ENCODE measurements at regions not wholly inside any gene's neighbourhood (a gene's known extent, or its start where the extent isn't known, plus 50 kb on each side); places are given as distances from the start of the nearest gene placed in this dataset.

- intact Hi-C loops (cut with micrococcal nuclease), result no loop called here
- ChIA-PET POLR2A (interaction anchor here (0.7 to 9.3 kb wide), 7 partner anchors 11 to 139 kb away, joined by 3 to 93 read pairs (median 6); no protein-coding TSS in a partner anchor), CTCF (interaction anchor here (1.1 to 8.4 kb wide), 2 partner anchors 11 to 36 kb away, joined by 5 to 123 read pairs; no protein-coding TSS in a partner anchor)
- no peak for TF ChIP-seq CTCF (IDR thresholded peaks at IDR 0.05; ENCODE audit: unreplicated experiment)
- H3K27ac Mint-ChIP-seq (ENCODE audit: low read depth, unreplicated experiment), result peak overlapping the region; percentile 97
- no peaks in the 10 kb centered on the region for H3K9me3 Mint-ChIP-seq (ENCODE audit: unreplicated experiment)
- no TSS peak for BruUV-seq (replicated peaks)
- H3K4me3 Mint-ChIP-seq (ENCODE audit: unreplicated experiment), result peak overlapping the region; percentile 59
- peak; percentile 97 for DNase-seq (ENCODE audit: unreplicated experiment)
- H3K27me3 Mint-ChIP-seq (ENCODE audit: insufficient read depth, unreplicated experiment), result no peaks in the 10 kb centered on the region
- H3K4me1 Mint-ChIP-seq (ENCODE audit: insufficient read depth, unreplicated experiment), result peaks cover 75% of the 10 kb centered on the region
- H3K36me3 Mint-ChIP-seq (ENCODE audit: insufficient read depth, unreplicated experiment), result peaks cover 96% of the 10 kb centered on the region
These were observed 167.3 kb upstream of the KLF14 start for GRCh38 chr7:130901209-130901783.

GRCh38 chr7:130902755-130903357 lies 168.8 kb upstream of the KLF14 start:
- no peak for DNase-seq (ENCODE audit: unreplicated experiment)
- H3K36me3 Mint-ChIP-seq (ENCODE audit: insufficient read depth, unreplicated experiment), result peaks cover 96% of the 10 kb centered on the region
- peaks cover 69% of the 10 kb centered on the region for H3K4me1 Mint-ChIP-seq (ENCODE audit: insufficient read depth, unreplicated experiment)
- no peaks in the 10 kb centered on the region for H3K9me3 Mint-ChIP-seq (ENCODE audit: unreplicated experiment)
- ChIA-PET CTCF (interaction anchor here (1.0 to 3.1 kb wide), 9 partner anchors 8 to 137 kb away, joined by 3 to 34 read pairs (median 4); no protein-coding TSS in a partner anchor), POLR2A (interaction anchor here (0.6 to 14.0 kb wide), 19 partner anchors 9 to 484 kb away, joined by 3 to 263 read pairs (median 11); no protein-coding TSS in a partner anchor)
- intact Hi-C loops (cut with micrococcal nuclease), result no loop called here
- BruUV-seq (replicated peaks), result no TSS peak
- no peaks in the 10 kb centered on the region for H3K27me3 Mint-ChIP-seq (ENCODE audit: insufficient read depth, unreplicated experiment)
- no peak for TF ChIP-seq CTCF (IDR thresholded peaks at IDR 0.05; ENCODE audit: unreplicated experiment)
- peak overlapping the region; percentile 97 for H3K27ac Mint-ChIP-seq (ENCODE audit: low read depth, unreplicated experiment)
- H3K4me3 Mint-ChIP-seq (ENCODE audit: unreplicated experiment), result peak overlapping the region; percentile 59

GRCh38 chr7:130903358-130903974 lies 169.5 kb upstream of the KLF14 start:
- BruUV-seq (replicated peaks), result TSS peak; percentile 28
- POLR2A ChIA-PET, result interaction anchor here (0.6 to 14.0 kb wide), 29 partner anchors 10 to 631 kb away, joined by 3 to 263 read pairs (median 7); no protein-coding TSS in a partner anchor
- intact Hi-C loops (cut with micrococcal nuclease), result no loop called here
- peak; percentile 62 for DNase-seq (ENCODE audit: unreplicated experiment)
- CTCF ChIA-PET, result interaction anchor here (0.9 to 3.1 kb wide), 10 partner anchors 8 to 137 kb away, joined by 3 to 34 read pairs (median 4); no protein-coding TSS in a partner anchor
- TF ChIP-seq CTCF (IDR thresholded peaks at IDR 0.05; ENCODE audit: unreplicated experiment), result no peak
- Mint-ChIP-seq H3K27ac (ENCODE audit: low read depth, unreplicated experiment) (peak overlapping the region; percentile 97), H3K36me3 (ENCODE audit: insufficient read depth, unreplicated experiment) (peaks cover 96% of the 10 kb centered on the region), H3K9me3 (ENCODE audit: unreplicated experiment) (no peaks in the 10 kb centered on the region), H3K4me1 (ENCODE audit: insufficient read depth, unreplicated experiment) (peaks cover 63% of the 10 kb centered on the region), H3K4me3 (ENCODE audit: unreplicated experiment) (peak overlapping the region; percentile 59), H3K27me3 (ENCODE audit: insufficient read depth, unreplicated experiment) (no peaks in the 10 kb centered on the region)
